GM18519 (cell line): ENCODE measurements at regions not wholly inside any gene's neighbourhood (a gene's known extent, or its start where the extent isn't known, plus 50 kb on each side); places are given as distances from the start of the nearest gene placed in this dataset.

Experiments
- ATAC-seq: cut with Tn5 transposase; IDR thresholded peaks from one replicate; pipeline ENCODE4 v1.9.1; 2021; ENCODE audit warnings: mild to moderate bottlenecking, moderate library complexity; ENCODE audit not compliant: unreplicated experiment, low FRiP score

DNA sequence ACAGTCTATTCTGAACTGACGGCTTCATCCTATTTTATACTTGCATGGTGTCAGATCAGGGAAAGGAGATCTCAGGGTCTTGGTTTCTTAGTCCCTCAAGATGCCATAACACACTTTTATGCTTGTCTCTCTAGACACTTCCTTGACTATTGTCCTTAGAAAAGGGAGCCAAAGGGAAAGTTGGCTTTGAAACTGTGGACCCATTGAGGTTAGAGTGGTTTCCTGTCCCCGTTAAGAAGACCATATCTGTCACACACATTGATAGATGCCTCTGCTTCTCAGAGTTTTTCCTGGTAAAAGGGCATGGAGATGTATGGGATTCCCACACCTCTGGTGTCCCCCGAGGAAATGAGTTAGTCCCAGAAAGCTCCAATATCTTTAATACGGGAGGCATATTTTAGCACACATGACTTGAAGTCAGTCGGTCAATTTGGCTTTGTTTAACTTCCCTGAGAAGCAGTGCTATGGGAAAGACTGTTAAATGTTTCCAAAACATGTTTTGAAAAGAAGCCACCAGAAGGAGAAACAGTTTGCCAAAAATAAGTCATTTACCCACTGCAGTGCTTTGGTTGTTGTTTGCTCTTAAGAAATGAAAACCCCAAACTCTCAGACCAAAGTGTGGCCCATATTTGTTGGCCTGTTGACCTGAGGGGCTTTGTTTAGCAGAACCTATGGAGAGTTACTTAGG, 133.4 kb upstream of the CXCR4 start:
- ATAC-seq: no peak

- ATAC-seq: no peak
Observed at GRCh38 chr2:136250131-136250530, 132.2 kb upstream of the CXCR4 start.

DNA sequence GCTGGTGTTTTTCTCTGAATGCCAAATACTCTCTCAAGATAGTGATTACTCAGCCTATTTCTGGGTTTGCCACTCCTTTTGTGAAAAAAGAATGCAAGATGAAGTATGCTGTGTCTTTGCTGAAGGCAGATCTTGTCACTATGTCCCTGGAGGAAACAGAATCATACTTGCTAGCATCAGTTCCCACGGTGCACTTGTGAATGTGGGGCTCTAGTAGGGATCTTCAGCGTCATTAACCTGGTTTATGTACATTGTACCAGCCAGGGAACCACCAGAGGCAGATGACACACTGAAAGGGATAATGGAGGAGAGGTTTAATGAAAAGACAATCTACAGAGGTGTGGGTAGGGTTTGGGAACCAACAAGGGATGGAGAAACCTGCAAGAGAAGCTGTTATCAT, 131.0 kb upstream of the CXCR4 start:
- ATAC-seq: no peak

GRCh38 chr2:136248242-136248641, 130.3 kb upstream of the CXCR4 start:
- ATAC-seq: no peak

DNA sequence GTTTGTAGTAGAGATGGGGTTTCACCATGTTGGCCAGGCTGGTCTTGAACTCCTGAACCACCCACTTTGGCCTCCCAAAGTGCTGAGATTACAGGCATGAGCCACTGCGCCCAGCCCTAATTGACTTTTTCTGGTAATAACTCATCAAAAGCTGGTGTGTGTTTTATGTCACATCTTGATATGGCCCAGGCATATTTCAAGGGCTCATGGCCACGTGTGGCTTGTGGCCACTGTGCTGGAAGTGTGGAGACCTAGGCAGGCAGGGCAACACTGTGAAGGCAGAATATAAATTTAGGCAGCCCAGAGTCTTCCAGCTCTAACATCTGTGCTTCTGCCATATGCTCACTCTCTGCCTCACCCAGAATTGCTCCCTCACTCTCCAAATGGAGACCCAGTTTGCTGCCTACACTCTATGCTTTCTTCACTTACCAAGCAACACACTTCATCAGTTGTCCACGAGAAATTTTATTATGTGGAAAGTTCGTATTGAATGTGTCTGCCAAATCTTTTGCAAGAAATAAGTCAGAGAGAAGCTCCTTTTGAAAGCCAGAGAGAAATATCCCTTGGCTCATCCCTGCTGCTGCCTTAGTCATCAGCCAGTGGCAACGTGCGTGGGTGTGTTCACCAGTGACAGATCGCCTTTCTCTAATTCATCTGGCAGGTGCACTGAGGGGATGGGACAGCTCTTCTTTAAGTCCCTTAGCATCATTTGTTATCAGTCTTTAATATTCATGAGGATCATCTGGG, 129.4 kb upstream of the CXCR4 start:
- no peak for ATAC-seq

DNA sequence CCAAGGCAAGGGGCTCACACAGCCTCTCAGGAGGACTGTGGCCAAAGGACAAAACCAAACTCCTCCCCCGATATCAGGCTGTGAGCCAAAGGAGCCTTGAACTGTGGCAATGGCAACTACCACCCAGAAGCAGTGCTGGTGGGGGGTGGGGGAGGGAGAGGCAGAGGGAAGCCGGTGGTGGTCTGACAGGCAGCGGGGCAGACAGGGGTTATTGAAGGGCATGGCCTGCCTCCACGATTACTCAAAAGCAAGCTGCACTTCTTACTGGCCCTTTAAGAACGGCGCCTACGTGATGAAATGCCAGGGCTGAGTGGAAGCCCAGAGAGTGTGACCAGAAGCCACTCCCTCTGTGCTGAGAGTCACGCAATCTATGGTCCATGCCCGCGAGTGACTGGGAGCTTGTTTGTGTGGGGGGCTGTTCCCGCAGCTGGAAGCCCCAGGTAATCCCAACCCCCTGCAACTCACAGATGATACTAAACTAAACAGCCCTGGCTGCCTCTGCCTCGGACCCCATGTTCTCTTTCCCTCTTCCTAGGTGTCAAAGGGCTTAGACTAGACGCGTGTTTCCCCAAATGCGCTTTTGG, 128.2 kb upstream of the CXCR4 start:
- ATAC-seq: no peak

DNA sequence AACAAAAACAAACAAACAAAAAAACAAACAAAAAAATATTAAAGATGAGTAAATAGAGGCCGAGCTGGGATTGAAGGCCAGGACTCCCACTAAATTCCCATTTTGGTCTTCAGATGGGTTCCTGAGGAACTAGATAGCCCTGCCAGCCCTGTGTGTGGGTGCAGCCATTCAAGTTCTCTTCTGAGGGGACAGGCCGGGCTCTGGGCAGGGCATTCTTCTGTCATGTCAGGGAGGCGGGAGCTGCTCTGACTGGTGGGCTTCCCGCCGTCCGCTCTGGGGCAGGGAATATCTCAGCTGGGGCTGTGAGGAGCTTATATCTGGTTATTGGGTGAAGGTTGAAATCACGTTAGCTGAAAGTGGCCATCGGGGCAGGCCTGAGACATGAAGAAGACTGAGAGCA, 127.3 kb upstream of the CXCR4 start:
- ATAC-seq: no peak

DNA sequence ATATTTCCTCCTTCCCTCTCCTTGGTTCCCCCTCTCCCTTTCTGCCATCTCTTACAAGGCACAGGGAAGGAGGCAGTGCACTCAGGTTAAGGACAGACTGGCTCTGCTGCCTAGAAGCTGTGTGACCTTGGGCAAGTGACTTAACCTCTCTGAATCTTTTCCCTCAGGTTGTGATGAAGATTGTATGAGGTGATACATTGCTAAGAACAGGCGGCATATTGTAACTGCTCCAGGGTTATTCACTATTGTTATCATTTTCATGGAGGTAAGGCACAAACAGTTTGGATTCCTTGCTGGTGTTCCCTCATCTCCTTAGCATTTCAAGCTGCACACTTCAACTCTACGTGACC, 126.6 kb upstream of the CXCR4 start:
- ATAC-seq: no peak

- ATAC-seq: no peak
Observed at GRCh38 chr2:136243638-136244535, 125.9 kb upstream of the CXCR4 start.

DNA sequence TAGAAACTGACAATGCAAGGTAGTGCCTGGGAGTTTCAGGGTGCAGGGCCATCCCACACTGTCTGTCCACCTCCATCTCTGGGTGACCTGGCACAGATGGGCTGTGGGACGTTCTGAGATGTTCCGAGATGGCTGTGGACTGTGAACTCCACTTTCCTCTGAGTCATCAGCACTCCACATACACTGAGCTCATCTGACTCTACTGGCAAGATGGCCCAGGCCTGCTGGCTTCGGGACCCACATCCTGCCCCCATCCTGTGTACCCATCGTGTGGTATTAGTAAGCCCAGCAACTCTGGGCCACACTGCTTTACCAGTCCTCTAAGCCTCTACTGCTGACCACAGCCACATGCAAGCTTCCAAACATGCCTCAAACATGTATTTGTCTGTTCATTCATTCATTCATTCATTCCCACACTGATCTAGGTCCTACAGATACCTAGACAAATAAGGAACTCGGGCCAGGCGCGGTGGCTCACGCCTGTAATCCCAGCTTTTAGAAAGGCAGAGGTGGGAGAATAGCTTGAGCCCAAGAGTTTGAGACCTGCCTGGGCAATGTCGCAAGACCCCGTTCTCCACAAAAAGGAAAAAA, 124.8 kb upstream of the CXCR4 start:
- no peak for ATAC-seq

- ATAC-seq: no peak
Observed at GRCh38 chr2:136242100-136242499, 124.2 kb upstream of the CXCR4 start.

GRCh38 chr2:136239079-136239685, 121.2 kb upstream of the CXCR4 start:
- ATAC-seq: no peak

GRCh38 chr2:136238286-136239078, 120.5 kb upstream of the CXCR4 start:
- ATAC-seq: peak; percentile 92

DNA sequence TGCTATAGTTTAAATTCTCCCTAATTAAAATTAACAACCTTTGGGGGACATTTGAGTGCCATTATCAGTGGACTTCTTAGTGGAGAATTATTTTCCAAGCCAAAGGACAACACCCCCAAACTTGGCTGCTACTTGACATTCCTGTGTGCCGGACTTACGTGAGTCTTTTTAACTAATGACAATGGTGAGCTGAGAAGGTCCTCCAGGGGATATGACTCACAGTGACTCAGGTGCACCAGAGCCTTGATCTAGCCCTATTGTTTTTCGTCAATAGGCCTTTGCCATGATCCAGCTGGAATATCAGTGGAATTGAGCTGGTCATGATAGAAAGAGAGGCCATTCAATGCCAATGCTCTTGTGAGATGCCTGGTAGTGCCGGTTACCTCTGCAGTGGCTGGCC, 118.1 kb upstream of the CXCR4 start:
- no peak for ATAC-seq

GRCh38 chr2:136235546-136235945, 117.6 kb upstream of the CXCR4 start:
- no peak for ATAC-seq

GRCh38 chr2:136234261-136234660, 116.3 kb upstream of the CXCR4 start:
- ATAC-seq: no peak

DNA sequence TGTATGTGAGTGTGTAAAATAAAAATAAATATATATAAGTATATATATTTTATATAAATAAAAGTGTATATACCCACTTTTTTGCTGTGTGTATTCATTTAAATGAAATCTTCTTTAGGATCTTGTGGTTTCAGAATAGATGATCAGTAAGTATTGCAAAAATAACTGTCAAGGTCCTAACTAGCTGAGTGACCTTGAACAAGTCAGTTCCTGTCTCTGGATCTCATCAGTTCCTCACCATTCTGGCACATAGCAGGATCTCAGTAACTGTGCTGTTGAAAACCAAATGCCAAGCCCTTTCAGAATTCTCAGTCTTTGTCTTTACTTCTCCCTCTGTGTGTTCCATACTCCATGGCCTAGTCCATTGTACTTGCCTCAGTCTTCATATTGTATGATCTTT, 115.3 kb upstream of the CXCR4 start:
- no peak for ATAC-seq

DNA sequence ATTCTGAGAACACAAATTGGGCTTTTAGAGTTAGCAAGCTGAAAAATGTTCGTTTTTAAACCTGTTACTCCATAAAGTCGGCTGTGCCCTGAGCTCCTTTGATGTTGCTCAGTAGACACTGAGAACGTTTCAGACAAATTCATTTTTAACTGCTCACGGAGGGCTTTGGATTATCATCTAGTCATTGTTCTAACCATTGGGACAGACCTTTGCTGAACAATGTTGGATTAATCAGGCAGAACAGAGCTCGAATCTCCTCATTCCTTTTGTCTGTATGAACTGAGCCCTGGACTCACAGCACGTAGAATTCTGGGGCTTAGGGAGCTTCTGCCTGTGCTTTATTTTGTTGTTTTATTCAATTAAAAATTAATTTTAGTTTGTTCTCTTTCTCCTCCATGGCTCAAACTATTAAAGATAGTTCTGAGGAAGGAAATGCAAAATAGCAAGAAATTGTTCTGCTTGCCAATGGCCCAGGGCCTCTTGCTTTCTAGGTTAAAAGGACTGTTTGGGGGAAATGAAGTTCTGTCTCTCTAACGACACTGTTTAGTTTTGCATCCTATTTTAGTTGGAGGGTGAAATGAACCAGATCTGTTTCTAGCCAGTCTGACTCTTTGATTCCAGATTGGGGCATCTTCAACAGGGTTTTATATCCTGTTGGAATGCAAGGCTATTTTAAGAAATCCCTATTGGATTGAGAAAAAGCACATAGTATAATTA, 114.7 kb upstream of the CXCR4 start:
- ATAC-seq: no peak

DNA sequence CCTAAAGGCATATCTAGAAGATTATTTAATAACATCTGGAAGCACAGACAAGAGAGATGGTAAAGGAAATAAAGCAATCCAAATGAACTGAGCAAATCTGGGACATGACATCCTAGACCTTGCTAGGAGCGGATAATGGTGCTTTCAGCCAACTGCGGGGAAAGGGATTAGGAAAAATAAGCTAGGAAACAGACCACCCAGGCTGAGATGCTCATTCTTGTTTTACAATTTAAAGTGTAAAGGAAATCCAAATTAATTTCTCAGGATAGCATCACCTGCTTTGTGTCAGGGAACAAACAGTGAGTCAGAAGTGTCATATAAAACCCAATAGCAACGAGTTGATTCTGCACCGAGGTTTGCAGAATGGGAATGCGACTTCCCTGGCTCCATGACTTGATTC, 112.5 kb upstream of the CXCR4 start:
- no peak for ATAC-seq
